Stomach (tissue), 4 donors: ENCODE measurements at regions not wholly inside any gene's neighbourhood (a gene's known extent, or its start where the extent isn't known, plus 50 kb on each side); places are given as distances from the start of the nearest gene placed in this dataset.

Source experiments
- POLR2A ChIP-seq, 4 donors: fragments of 450-650 bp; IDR thresholded peaks; one replicate each; pipeline ENCODE4 v1.6.1; 2016; ENCODE audit warnings: antibody characterized with exemption in 4 of 4, control low read depth in 2 of 4, mild to moderate bottlenecking in 1 of 4, moderate library complexity in 1 of 4
- TF ChIP-seq, protein P1 (sequence below), 7 experiments: fragments of 450-650 bp in 4 of 7; fragments of 200-600 bp in 3 of 7; sonication (generic) in 3 of 7; IDR thresholded peaks; one replicate each; pipeline ENCODE4 v1.5.1; 2016 to 2019; ENCODE audit warnings: antibody characterized with exemption in 7 of 7, control low read depth in 2 of 7, mild to moderate bottlenecking in 1 of 7

- TF ChIP-seq, protein P1, sequence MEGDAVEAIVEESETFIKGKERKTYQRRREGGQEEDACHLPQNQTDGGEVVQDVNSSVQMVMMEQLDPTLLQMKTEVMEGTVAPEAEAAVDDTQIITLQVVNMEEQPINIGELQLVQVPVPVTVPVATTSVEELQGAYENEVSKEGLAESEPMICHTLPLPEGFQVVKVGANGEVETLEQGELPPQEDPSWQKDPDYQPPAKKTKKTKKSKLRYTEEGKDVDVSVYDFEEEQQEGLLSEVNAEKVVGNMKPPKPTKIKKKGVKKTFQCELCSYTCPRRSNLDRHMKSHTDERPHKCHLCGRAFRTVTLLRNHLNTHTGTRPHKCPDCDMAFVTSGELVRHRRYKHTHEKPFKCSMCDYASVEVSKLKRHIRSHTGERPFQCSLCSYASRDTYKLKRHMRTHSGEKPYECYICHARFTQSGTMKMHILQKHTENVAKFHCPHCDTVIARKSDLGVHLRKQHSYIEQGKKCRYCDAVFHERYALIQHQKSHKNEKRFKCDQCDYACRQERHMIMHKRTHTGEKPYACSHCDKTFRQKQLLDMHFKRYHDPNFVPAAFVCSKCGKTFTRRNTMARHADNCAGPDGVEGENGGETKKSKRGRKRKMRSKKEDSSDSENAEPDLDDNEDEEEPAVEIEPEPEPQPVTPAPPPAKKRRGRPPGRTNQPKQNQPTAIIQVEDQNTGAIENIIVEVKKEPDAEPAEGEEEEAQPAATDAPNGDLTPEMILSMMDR (IDR thresholded peaks at IDR 0.05): no peak
- no peak for TF ChIP-seq POLR2A (IDR thresholded peaks at IDR 0.05)
Observed at GRCh38 chr1:232413674-232414073, 216.3 kb downstream of the SIPA1L2 start.
